ENCODE measurements at regions not wholly inside any gene's neighbourhood (a gene's known extent, or its start where the extent isn't known, plus 50 kb on each side); places are given as distances from the start of the nearest gene placed in this dataset.

DNA sequence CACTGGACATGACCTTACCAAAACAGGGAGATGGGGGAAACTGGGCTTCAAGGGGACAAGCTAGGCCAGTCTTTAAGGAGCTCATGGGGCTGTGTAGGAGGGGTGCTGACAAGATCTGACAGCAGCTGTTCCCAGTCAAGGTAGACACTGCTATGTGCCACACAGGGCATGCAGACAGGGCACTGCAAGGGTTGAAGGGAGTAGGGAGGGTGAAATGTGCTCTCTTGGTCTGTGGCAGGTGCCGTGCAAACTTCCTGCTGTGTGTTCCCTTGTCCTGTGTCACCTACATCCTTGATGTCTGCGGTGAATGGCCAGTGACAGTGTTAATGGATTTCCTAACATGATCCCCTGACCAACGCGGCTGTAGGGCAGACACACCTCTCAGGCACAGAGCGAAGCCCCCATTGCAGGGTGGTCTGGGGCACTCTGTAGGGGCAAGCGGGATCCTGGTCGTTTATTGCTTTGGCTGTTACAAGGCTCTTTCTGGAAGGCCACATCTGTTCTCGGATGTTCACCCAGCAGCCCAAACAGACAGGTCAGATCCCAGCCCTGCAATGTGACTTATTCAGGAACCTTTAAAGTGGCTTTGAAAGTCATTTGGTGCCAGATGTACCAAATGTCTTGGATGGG, 199.5 kb upstream of the ZNF536 start:
- Histone ChIP-seq H3K27me3 (ENCODE audit: insufficient read depth, low read depth, severe bottlenecking) (no peaks in the 10 kb centered on the region), H3K36me3 (no peaks in the 10 kb centered on the region), H3K9me3 (ENCODE audit: severe bottlenecking) (no peaks in the 10 kb centered on the region), H3K4me3 (ENCODE audit: low read depth, low read length) (no peak overlapping the region), H3K27ac (no peak overlapping the region)
- TF ChIP-seq, protein P1, sequence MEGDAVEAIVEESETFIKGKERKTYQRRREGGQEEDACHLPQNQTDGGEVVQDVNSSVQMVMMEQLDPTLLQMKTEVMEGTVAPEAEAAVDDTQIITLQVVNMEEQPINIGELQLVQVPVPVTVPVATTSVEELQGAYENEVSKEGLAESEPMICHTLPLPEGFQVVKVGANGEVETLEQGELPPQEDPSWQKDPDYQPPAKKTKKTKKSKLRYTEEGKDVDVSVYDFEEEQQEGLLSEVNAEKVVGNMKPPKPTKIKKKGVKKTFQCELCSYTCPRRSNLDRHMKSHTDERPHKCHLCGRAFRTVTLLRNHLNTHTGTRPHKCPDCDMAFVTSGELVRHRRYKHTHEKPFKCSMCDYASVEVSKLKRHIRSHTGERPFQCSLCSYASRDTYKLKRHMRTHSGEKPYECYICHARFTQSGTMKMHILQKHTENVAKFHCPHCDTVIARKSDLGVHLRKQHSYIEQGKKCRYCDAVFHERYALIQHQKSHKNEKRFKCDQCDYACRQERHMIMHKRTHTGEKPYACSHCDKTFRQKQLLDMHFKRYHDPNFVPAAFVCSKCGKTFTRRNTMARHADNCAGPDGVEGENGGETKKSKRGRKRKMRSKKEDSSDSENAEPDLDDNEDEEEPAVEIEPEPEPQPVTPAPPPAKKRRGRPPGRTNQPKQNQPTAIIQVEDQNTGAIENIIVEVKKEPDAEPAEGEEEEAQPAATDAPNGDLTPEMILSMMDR (IDR thresholded peaks at IDR 0.05; ENCODE audit: low read depth, low read length), result no peak
- no peak for DNase-seq

GRCh38 chr19:30173593-30174356, 198.4 kb upstream of the ZNF536 start:
- Histone ChIP-seq H3K27me3 (ENCODE audit: insufficient read depth, low read depth, severe bottlenecking) (no peaks in the 10 kb centered on the region), H3K9me3 (ENCODE audit: severe bottlenecking) (no peaks in the 10 kb centered on the region), H3K4me3 (ENCODE audit: low read depth, low read length) (no peak overlapping the region), H3K27ac (no peak overlapping the region), H3K36me3 (no peaks in the 10 kb centered on the region)
- TF ChIP-seq, protein P1 (IDR thresholded peaks at IDR 0.05; ENCODE audit: low read depth, low read length), result no peak
- DNase-seq, result no peak

DNA sequence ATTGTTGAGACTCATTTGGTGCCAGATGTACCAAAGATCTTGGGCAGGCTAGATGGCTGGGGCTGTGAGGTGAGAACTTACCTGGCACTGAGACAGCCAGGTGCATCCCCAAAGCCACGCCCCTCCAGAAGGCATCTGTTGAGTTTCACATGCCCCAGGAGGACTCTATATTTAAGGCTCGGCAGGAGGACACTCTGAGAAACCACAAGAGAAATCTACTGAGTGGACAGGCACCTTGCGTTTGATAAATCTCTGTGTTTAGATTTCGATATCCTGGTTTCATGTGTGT, 197.9 kb upstream of the ZNF536 start:
- H3K27ac ChIP-seq, result no peak overlapping the region
- H3K36me3 ChIP-seq, result no peaks in the 10 kb centered on the region
- no peak for DNase-seq

DNA sequence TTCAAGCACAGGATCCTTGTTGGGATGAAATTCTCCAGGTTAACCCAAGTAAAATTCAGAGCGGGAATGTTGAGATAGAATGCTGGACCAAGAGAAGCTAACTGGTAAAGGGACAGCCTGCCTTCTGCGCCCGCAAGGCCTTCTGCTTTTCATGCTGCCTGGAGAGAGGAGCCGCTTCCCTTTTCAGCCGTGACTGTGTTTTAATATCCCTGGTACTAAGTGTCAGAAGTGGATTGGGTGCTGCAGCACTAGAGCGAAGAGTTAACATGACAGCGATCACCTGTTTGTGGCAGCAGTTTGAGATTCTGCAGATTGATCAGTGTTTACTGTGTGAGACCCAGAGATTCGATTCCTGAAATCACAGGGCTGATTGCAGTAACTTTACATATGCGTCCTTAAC, 197.4 kb upstream of the ZNF536 start:
- TF ChIP-seq, protein P1 (IDR thresholded peaks at IDR 0.05; ENCODE audit: low read depth, low read length), result no peak
- no peak for DNase-seq
- Histone ChIP-seq H3K27ac (no peak overlapping the region), H3K27me3 (ENCODE audit: insufficient read depth, low read depth, severe bottlenecking) (no peaks in the 10 kb centered on the region), H3K36me3 (no peaks in the 10 kb centered on the region), H3K4me3 (ENCODE audit: low read depth, low read length) (no peak overlapping the region), H3K9me3 (ENCODE audit: severe bottlenecking) (no peaks in the 10 kb centered on the region)

More for the DNA sequence above, 197.9 kb upstream of the ZNF536 start:
- no peaks in the 10 kb centered on the region for H3K27me3 ChIP-seq (ENCODE audit: insufficient read depth, low read depth, severe bottlenecking)
- TF ChIP-seq, protein P1 (IDR thresholded peaks at IDR 0.05; ENCODE audit: low read depth, low read length), result no peak
- H3K9me3 ChIP-seq (ENCODE audit: severe bottlenecking), result no peaks in the 10 kb centered on the region
- H3K4me3 ChIP-seq (ENCODE audit: low read depth, low read length), result no peak overlapping the region

DNA sequence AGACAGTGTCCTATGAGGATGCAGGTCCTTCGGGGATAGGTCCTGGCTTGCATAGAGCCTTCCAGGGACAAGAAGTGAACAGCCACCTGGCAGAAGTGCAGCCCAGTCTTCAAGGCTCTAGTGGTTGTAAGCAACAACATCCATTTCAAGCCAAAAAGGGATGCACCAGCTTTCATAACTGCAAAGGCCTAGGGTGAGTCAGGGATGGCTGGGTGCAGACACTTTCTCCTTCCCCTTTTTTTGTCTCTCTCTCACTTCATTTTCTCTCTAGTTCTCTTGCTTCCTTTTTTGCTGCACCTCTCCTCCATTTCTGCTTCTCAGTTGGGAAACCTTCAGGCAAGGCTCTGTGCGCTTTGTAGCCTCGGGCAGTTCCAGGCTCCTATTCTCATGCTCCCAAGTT, 196.2 kb upstream of the ZNF536 start:
- no peaks in the 10 kb centered on the region for H3K9me3 ChIP-seq (ENCODE audit: severe bottlenecking)
- no peak overlapping the region for H3K4me3 ChIP-seq (ENCODE audit: low read depth, low read length)
- H3K36me3 ChIP-seq, result no peaks in the 10 kb centered on the region
- no peak overlapping the region for H3K27ac ChIP-seq
- no peaks in the 10 kb centered on the region for H3K27me3 ChIP-seq (ENCODE audit: insufficient read depth, low read depth, severe bottlenecking)
- TF ChIP-seq, protein P1 (IDR thresholded peaks at IDR 0.05; ENCODE audit: low read depth, low read length), result no peak
- no peak for DNase-seq

All from WERI-Rb-1 (cell line).